ENCODE measurements at regions not wholly inside any gene's neighbourhood (a gene's known extent, or its start where the extent isn't known, plus 50 kb on each side); places are given as distances from the start of the nearest gene placed in this dataset.

- TF ChIP-seq SPI1 (IDR thresholded peaks at IDR 0.05; ENCODE audit: low read depth, low read length) (no peak), POU2F2 (IDR thresholded peaks at IDR 0.05; ENCODE audit: low read depth, low read length) (no peak)
Measured at GRCh38 chr18:72013427-72013850, 530.7 kb downstream of the CBLN2 start.

Measured in GM12891 (cell line).